ENCODE measurements at regions not wholly inside any gene's neighbourhood (a gene's known extent, or its start where the extent isn't known, plus 50 kb on each side); places are given as distances from the start of the nearest gene placed in this dataset.
A peak's percentile ranks its signal among the peaks of the same experiment; 100 is the strongest.

GRCh38 chr1:233844692-233845091 lies 59.8 kb upstream of the SLC35F3 start:
- Histone ChIP-seq H3K23ac (ENCODE audit: low read length) (no peak overlapping the region), H2AK5ac (ENCODE audit: low read length) (no peak overlapping the region), H3K79me2 (ENCODE audit: control insufficient read depth, insufficient read depth, low read length) (no peaks in the 10 kb centered on the region), H2BK15ac (replicated peaks; ENCODE audit: low read depth) (no peak overlapping the region), H2BK120ac (ENCODE audit: low read depth, low read length) (no peak overlapping the region), H2BK5ac (ENCODE audit: low read length) (no peak overlapping the region), H3K27me3 (ENCODE audit: insufficient read depth, low read length, poor library complexity) (no peaks in the 10 kb centered on the region), H3K56ac (ENCODE audit: low read length) (no peak overlapping the region), H4K8ac (ENCODE audit: low read depth, low read length) (no peak overlapping the region), H3K9ac (ENCODE audit: low read length) (no peak overlapping the region), H3K4ac (ENCODE audit: low read depth, low read length) (no peak overlapping the region), H4K5ac (ENCODE audit: low read length) (no peak overlapping the region), H3K36me3 (ENCODE audit: control insufficient read depth, insufficient read depth, low read length) (no peaks in the 10 kb centered on the region), H3K27ac (ENCODE audit: low read depth, low read length) (no peak overlapping the region), H3K4me1 (ENCODE audit: control insufficient read depth, low read depth, low read length) (no peaks in the 10 kb centered on the region), H3K18ac (ENCODE audit: low read length) (no peak overlapping the region), H3K79me1 (ENCODE audit: low read length) (no peaks in the 10 kb centered on the region), H3K4me3 (ENCODE audit: low read length) (no peak overlapping the region), H3K4me2 (ENCODE audit: low read length) (no peak overlapping the region)
- DNase-seq: peak; percentile 9
- no CpG with 5 or more reads among the region's 2 CpGs for WGBS (ENCODE audit: extremely low coverage, insufficient coverage, low lambda C conversion rate)

Data from mesendoderm (in vitro differentiated cells).